ENCODE measurements at regions not wholly inside any gene's neighbourhood (a gene's known extent, or its start where the extent isn't known, plus 50 kb on each side); places are given as distances from the start of the nearest gene placed in this dataset.

DNA sequence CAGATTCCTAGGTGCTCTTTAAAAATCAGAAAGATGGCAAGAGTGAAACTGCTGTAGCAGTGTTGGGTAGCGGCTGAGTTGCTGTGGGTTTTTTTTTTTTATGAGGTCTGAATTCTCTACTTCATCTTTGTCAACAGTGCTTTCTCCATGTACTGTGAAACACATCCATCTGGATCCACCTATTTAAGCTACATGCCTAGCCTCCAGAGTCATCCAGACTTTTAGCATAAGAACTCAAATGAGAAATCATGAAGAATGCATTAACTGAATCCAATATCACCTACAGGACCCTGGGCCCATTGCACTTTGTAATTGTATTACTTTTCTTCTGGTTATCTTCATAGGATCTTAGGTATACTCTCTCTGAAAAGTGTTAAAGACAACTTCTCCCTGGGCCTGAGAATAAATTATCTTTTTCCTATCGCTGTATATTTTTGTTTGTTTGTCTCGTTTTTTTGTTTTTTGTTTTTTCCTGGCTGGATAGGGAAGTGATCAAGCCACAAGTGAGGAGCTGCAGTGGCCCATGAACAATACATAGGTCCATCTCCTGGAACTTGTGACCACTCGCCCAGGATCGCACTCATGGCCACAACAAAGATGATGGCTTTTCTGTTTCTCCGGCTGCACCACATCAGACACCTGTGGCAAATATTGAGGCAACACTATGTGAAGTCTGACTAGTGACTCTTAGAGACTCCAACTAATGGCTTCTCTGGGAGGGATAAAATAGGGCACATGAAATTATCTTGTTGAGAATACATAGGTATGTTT, 609.9 kb upstream of the AGTR1 start:
- Histone ChIP-seq H3K4me3 (ENCODE audit: low read length) (no peak overlapping the region), H3K4me2 (ENCODE audit: low read length) (no peak overlapping the region), H3F3A (ENCODE audit: control insufficient read depth, insufficient read depth) (no peaks in the 10 kb centered on the region), H3K27ac (ENCODE audit: low read depth, low read length) (no peak overlapping the region), H3K4me1 (ENCODE audit: control insufficient read depth, low read length) (no peaks in the 10 kb centered on the region), H3K27me3 (ENCODE audit: control insufficient read depth, low read length) (no peaks in the 10 kb centered on the region), H3K79me2 (ENCODE audit: control insufficient read depth, low read length) (no peaks in the 10 kb centered on the region), H3K36me3 (ENCODE audit: control insufficient read depth, low read length) (no peaks in the 10 kb centered on the region), H4K20me1 (ENCODE audit: control insufficient read depth, insufficient read depth, low read depth, low read length) (no peaks in the 10 kb centered on the region), H3K9me2 (replicated peaks; ENCODE audit: control insufficient read depth, low read length) (no peaks in the 10 kb centered on the region), H3K9me3 (ENCODE audit: control insufficient read depth, insufficient read depth, low read length) (no peaks in the 10 kb centered on the region)
- no peak for TF ChIP-seq CTCF (IDR thresholded peaks at IDR 0.05; ENCODE audit: low read depth, low read length, poor library complexity, severe bottlenecking)
- no peak for TF ChIP-seq EZH2phosphoT487 (IDR thresholded peaks at IDR 0.05; ENCODE audit: borderline replicate concordance, low read length)

DNA sequence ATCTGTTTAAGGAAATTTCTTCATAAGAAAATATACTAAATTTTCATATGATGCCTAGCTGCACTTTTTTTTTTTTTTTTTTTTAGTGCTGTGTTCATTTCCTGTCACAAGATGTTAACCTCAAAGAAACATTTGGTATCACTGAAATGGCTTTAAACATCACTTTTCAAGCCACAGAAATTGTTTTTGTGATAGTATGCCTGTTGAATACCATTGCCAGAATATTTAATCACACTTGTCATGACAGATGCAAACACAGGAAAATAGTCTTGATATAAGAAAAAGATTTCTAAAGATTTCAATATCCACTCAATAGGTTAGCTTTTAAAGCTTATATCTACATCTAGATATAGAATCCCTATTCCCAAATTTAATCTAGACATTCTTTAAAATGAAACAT, 608.5 kb upstream of the AGTR1 start:
- Histone ChIP-seq H3K4me1 (ENCODE audit: control insufficient read depth, low read length) (no peaks in the 10 kb centered on the region), H3K4me3 (ENCODE audit: low read length) (no peak overlapping the region), H4K20me1 (ENCODE audit: control insufficient read depth, insufficient read depth, low read depth, low read length) (no peaks in the 10 kb centered on the region), H3K36me3 (ENCODE audit: control insufficient read depth, low read length) (no peaks in the 10 kb centered on the region), H3K9me2 (replicated peaks; ENCODE audit: control insufficient read depth, low read length) (no peaks in the 10 kb centered on the region), H3K79me2 (ENCODE audit: control insufficient read depth, low read length) (no peaks in the 10 kb centered on the region), H3K4me2 (ENCODE audit: low read length) (no peak overlapping the region), H3F3A (ENCODE audit: control insufficient read depth, insufficient read depth) (no peaks in the 10 kb centered on the region), H3K27ac (ENCODE audit: low read depth, low read length) (no peak overlapping the region), H3K9me3 (ENCODE audit: control insufficient read depth, insufficient read depth, low read length) (no peaks in the 10 kb centered on the region), H3K27me3 (ENCODE audit: control insufficient read depth, low read length) (no peaks in the 10 kb centered on the region)
- TF ChIP-seq EZH2phosphoT487 (IDR thresholded peaks at IDR 0.05; ENCODE audit: borderline replicate concordance, low read length), result no peak
- no peak for TF ChIP-seq CTCF (IDR thresholded peaks at IDR 0.05; ENCODE audit: low read depth, low read length, poor library complexity, severe bottlenecking)

DNA sequence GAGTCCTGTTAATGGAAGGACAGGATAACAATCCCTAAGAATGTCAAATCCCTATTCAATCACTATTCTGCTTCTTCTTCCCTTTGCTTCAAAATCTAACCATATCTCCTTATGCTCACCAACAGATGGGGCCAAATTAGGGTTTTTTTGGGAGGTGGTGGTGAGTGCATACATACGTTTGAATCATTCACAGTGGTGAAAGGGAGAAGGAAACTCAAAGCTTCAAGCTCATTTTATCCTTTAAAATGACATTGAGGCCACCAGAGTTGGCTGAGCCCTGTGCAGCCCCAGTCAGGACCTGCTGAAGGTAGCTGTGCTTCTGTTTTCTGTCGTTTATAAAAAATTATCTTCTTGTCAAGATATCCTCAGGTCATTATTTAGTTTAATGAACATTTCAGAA, 607.5 kb upstream of the AGTR1 start:
- Histone ChIP-seq H3K27me3 (ENCODE audit: control insufficient read depth, low read length) (no peaks in the 10 kb centered on the region), H3K4me1 (ENCODE audit: control insufficient read depth, low read length) (no peaks in the 10 kb centered on the region), H3K36me3 (ENCODE audit: control insufficient read depth, low read length) (no peaks in the 10 kb centered on the region), H3K27ac (ENCODE audit: low read depth, low read length) (no peak overlapping the region), H4K20me1 (ENCODE audit: control insufficient read depth, insufficient read depth, low read depth, low read length) (no peaks in the 10 kb centered on the region), H3K9me3 (ENCODE audit: control insufficient read depth, insufficient read depth, low read length) (no peaks in the 10 kb centered on the region), H3K9me2 (replicated peaks; ENCODE audit: control insufficient read depth, low read length) (no peaks in the 10 kb centered on the region), H3K79me2 (ENCODE audit: control insufficient read depth, low read length) (no peaks in the 10 kb centered on the region), H3K4me2 (ENCODE audit: low read length) (no peak overlapping the region), H3F3A (ENCODE audit: control insufficient read depth, insufficient read depth) (no peaks in the 10 kb centered on the region), H3K4me3 (ENCODE audit: low read length) (no peak overlapping the region)
- no peak for TF ChIP-seq CTCF (IDR thresholded peaks at IDR 0.05; ENCODE audit: low read depth, low read length, poor library complexity, severe bottlenecking)
- TF ChIP-seq EZH2phosphoT487 (IDR thresholded peaks at IDR 0.05; ENCODE audit: borderline replicate concordance, low read length), result no peak
